SK-N-SH treated with all-trans-retinoic acid at 6 μM for 48 hours (cell line): ENCODE measurements at regions not wholly inside any gene's neighbourhood (a gene's known extent, or its start where the extent isn't known, plus 50 kb on each side); places are given as distances from the start of the nearest gene placed in this dataset.

ENCODE experiments used
- ATAC-seq: fragments of 200-7000 bp; cut with Tn5 transposase; 3 replicates; pipeline ENCODE4 v1.9.1; 2020; ENCODE audit warnings: mild to moderate bottlenecking, moderate library complexity
- BACH2 ChIP-seq: fragments of 250-450 bp; sonication (Bioruptor Pico); IDR thresholded peaks from 2 replicates; pipeline ENCODE4 v1.9.0; 2021; ENCODE audit warnings: mild to moderate bottlenecking, borderline replicate concordance
- CSDC2 ChIP-seq: fragments of 250-450 bp; sonication (Bioruptor Pico); IDR thresholded peaks from 2 replicates; pipeline ENCODE4 v1.5.0; 2020; ENCODE audit warnings: mild to moderate bottlenecking, moderate library complexity
- CSRNP3 ChIP-seq: fragments of 250-450 bp; sonication (Bioruptor Pico); IDR thresholded peaks from 2 replicates; pipeline ENCODE4 v1.5.1; 2021; ENCODE audit warnings: mild to moderate bottlenecking, moderate library complexity
- GLIS3 ChIP-seq: fragments of 250-450 bp; sonication (Bioruptor Pico); IDR thresholded peaks from 2 replicates; pipeline ENCODE4 v1.5.0; 2020; ENCODE audit warnings: mild to moderate bottlenecking, moderate library complexity
- ISL1 ChIP-seq: fragments of 250-450 bp; sonication (Bioruptor Pico); IDR thresholded peaks from 2 replicates; pipeline ENCODE4 v2.1.2; 2022; ENCODE audit warnings: mild to moderate bottlenecking, moderate library complexity
- OSR1 ChIP-seq: fragments of 250-450 bp; sonication (Bioruptor Pico); IDR thresholded peaks from 2 replicates; pipeline ENCODE4 v1.8.0; 2022; ENCODE audit warnings: moderate library complexity, mild to moderate bottlenecking, inconsistent platforms
- POU6F1 ChIP-seq: fragments of 250-450 bp; sonication (Bioruptor Pico); IDR thresholded peaks from 2 replicates; pipeline ENCODE4 v1.8.0; 2021; ENCODE audit warnings: low read depth, mild to moderate bottlenecking, moderate library complexity, borderline replicate concordance
- PPARA ChIP-seq: fragments of 250-450 bp; sonication (Bioruptor Pico); IDR thresholded peaks from 2 replicates; pipeline ENCODE4 v1.5.0; 2020; ENCODE audit warnings: mild to moderate bottlenecking, borderline replicate concordance
- RARB ChIP-seq: fragments of 250-450 bp; sonication (Bioruptor Pico); IDR thresholded peaks from 2 replicates; pipeline ENCODE4 v1.8.0; 2021; ENCODE audit warnings: mild to moderate bottlenecking, moderate library complexity
- SNAI2 ChIP-seq: fragments of 250-450 bp; sonication (Bioruptor Pico); IDR thresholded peaks from 2 replicates; pipeline ENCODE4 v1.5.0; 2020; ENCODE audit warnings: mild to moderate bottlenecking, moderate library complexity
- TCF4 ChIP-seq: fragments of 250-450 bp; sonication (Bioruptor Pico); IDR thresholded peaks from 2 replicates; pipeline ENCODE4 v1.8.0; 2021; ENCODE audit warnings: mild to moderate bottlenecking, moderate library complexity, borderline replicate concordance
- TOX ChIP-seq: fragments of 250-450 bp; sonication (Bioruptor Pico); IDR thresholded peaks from 2 replicates; pipeline ENCODE4 v1.8.0; 2021; ENCODE audit warnings: mild to moderate bottlenecking, moderate library complexity, borderline replicate concordance
- ZC3H10 ChIP-seq: fragments of 250-450 bp; sonication (Bioruptor Pico); IDR thresholded peaks from 2 replicates; pipeline ENCODE4 v1.5.1; 2021; ENCODE audit warnings: mild to moderate bottlenecking, moderate library complexity
- ZFP3 ChIP-seq: fragments of 250-450 bp; sonication (Bioruptor Pico); IDR thresholded peaks from 2 replicates; pipeline ENCODE4 v1.5.0; 2020; ENCODE audit warnings: mild to moderate bottlenecking, moderate library complexity
- ZFP30 ChIP-seq: fragments of 450-650 bp; formaldehyde crosslinking; IDR thresholded peaks from 2 replicates; pipeline ENCODE4 v1.5.0; 2022; ENCODE audit warnings: mild to moderate bottlenecking, moderate library complexity
- ZNF565 ChIP-seq: fragments of 450-650 bp; formaldehyde crosslinking; conservative IDR thresholded peaks from 2 replicates; pipeline ENCODE4 v1.5.0; 2020; ENCODE audit warnings: low read depth, mild to moderate bottlenecking, moderate library complexity
- TF ChIP-seq, protein P1 (sequence below): fragments of 250-450 bp; sonication (Bioruptor Pico); IDR thresholded peaks from 2 replicates; pipeline ENCODE4 v1.8.0; 2020; ENCODE audit warnings: mild to moderate bottlenecking, moderate library complexity, borderline replicate concordance
- TF ChIP-seq, protein P2 (sequence below): fragments of 250-450 bp; sonication (Bioruptor Pico); IDR thresholded peaks from 2 replicates; pipeline ENCODE4 v1.5.0; 2020; ENCODE audit warnings: mild to moderate bottlenecking, moderate library complexity

DNA sequence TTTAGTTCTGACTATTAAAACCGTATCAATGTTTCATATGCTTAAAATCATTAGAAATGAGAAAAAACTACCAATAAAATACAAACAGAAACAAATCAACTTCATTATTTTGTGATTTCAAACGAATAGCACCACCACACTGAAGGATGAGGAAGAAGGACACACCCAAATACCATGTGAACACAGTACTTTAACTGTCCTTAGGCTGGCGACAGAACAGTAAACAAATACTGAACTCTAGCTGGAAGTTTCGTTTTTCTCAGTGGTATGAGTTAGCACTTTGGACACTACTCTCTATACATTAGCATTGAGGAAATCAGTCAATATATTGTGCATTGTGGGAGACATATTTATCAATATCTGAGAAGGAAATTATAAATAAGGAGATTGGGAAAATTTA is 202.4 kb upstream of the AGAP1 start:
- ATAC-seq, result no peak
- TF ChIP-seq TCF4 (no peak), ZFP30 (CRISPR knock-in tag) (no peak), GLIS3 (CRISPR knock-in tag) (no peak), ZNF565 (CRISPR knock-in tag) (no peak), OSR1 (CRISPR knock-in tag) (no peak), POU6F1 (CRISPR knock-in tag) (no peak), PPARA (CRISPR knock-in tag) (no peak)
- TF ChIP-seq, protein P1, sequence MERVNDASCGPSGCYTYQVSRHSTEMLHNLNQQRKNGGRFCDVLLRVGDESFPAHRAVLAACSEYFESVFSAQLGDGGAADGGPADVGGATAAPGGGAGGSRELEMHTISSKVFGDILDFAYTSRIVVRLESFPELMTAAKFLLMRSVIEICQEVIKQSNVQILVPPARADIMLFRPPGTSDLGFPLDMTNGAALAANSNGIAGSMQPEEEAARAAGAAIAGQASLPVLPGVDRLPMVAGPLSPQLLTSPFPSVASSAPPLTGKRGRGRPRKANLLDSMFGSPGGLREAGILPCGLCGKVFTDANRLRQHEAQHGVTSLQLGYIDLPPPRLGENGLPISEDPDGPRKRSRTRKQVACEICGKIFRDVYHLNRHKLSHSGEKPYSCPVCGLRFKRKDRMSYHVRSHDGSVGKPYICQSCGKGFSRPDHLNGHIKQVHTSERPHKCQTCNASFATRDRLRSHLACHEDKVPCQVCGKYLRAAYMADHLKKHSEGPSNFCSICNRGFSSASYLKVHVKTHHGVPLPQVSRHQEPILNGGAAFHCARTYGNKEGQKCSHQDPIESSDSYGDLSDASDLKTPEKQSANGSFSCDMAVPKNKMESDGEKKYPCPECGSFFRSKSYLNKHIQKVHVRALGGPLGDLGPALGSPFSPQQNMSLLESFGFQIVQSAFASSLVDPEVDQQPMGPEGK (CRISPR knock-in tag), result no peak
- TF ChIP-seq, protein P2, sequence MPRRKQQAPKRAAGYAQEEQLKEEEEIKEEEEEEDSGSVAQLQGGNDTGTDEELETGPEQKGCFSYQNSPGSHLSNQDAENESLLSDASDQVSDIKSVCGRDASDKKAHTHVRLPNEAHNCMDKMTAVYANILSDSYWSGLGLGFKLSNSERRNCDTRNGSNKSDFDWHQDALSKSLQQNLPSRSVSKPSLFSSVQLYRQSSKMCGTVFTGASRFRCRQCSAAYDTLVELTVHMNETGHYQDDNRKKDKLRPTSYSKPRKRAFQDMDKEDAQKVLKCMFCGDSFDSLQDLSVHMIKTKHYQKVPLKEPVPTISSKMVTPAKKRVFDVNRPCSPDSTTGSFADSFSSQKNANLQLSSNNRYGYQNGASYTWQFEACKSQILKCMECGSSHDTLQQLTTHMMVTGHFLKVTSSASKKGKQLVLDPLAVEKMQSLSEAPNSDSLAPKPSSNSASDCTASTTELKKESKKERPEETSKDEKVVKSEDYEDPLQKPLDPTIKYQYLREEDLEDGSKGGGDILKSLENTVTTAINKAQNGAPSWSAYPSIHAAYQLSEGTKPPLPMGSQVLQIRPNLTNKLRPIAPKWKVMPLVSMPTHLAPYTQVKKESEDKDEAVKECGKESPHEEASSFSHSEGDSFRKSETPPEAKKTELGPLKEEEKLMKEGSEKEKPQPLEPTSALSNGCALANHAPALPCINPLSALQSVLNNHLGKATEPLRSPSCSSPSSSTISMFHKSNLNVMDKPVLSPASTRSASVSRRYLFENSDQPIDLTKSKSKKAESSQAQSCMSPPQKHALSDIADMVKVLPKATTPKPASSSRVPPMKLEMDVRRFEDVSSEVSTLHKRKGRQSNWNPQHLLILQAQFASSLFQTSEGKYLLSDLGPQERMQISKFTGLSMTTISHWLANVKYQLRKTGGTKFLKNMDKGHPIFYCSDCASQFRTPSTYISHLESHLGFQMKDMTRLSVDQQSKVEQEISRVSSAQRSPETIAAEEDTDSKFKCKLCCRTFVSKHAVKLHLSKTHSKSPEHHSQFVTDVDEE (CRISPR knock-in tag), result no peak

DNA sequence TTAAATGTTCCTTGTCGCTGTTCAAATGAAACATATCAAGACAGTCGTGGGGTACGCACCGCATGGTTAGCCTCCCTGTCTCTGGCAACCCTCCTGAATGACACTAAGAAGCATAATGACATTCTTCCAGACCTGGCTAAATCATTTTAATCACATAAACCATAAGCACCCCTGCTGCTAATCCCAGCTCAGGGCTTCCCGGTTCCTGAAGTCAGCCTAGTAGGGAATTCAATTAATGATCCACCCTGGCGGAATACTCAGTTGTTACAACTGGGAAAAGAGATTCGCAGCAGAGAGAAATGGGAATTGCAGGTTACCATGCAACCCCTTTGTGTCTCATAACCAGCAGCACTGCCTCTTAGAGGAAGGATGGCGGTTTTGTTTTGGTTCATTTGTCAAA is 200.8 kb upstream of the AGAP1 start:
- no peak for TF ChIP-seq ZFP30 (CRISPR knock-in tag)
- TF ChIP-seq CSRNP3 (CRISPR knock-in tag), result no peak
- ATAC-seq, result no peak

GRCh38 chr2:235295831-235296230 is 198.0 kb upstream of the AGAP1 start:
- no peak for TF ChIP-seq ZC3H10 (CRISPR knock-in tag)
- TF ChIP-seq SNAI2, result no peak
- no peak for TF ChIP-seq OSR1 (CRISPR knock-in tag)
- no peak for TF ChIP-seq ZFP3 (CRISPR knock-in tag)
- TF ChIP-seq ISL1 (CRISPR knock-in tag), result no peak
- TF ChIP-seq, protein P1 (CRISPR knock-in tag), result no peak
- TF ChIP-seq, protein P2 (CRISPR knock-in tag), result no peak
- TF ChIP-seq POU6F1 (CRISPR knock-in tag), result no peak
- no peak for TF ChIP-seq CSDC2 (CRISPR knock-in tag)
- TF ChIP-seq TOX, result no peak
- TF ChIP-seq TCF4, result no peak
- TF ChIP-seq RARB (CRISPR knock-in tag), result no peak
- TF ChIP-seq ZFP30 (CRISPR knock-in tag), result no peak
- TF ChIP-seq BACH2 (CRISPR knock-in tag), result no peak
- ATAC-seq, result no peak
